Choroid plexus epithelial cell (primary cell): ENCODE measurements at regions not wholly inside any gene's neighbourhood (a gene's known extent, or its start where the extent isn't known, plus 50 kb on each side); places are given as distances from the start of the nearest gene placed in this dataset.

Source experiments
- DNase-seq: peaks from one replicate; pipeline ENCODE4 v3.0.0-alpha.2; 2010; ENCODE audit warnings: low read depth
- H3K4me3 ChIP-seq: 2 replicates; pipeline ENCODE4 v1.5.1; 2011; ENCODE audit warnings: low read depth, mild to moderate bottlenecking, control low read depth, low read length, moderate library complexity
- TF ChIP-seq, protein P1 (sequence below): conservative IDR thresholded peaks from 2 replicates; pipeline ENCODE4 v1.5.1; 2011; ENCODE audit warnings: low read depth, mild to moderate bottlenecking, control low read depth, inconsistent platforms, low read length, moderate library complexity

DNA sequence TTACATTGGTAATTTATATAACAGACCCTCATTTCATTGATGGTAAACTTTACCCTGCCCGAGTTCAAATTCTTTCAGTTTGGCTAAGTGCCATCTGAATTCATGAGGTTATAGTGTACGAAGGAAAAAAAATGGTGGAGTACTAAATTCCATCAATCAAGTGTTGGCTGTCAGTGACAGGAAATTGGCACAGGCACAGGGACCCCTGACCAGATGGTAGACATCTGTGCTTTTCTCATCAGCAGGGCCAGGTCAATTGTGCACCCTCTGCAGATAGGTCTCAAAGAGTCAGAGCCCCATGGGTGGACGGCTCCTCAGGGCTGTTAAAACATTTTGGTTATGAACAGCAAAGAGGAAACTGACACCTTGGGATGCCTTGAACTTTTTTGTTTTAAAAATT is 439.2 kb downstream of the SETBP1 start:
- no peak overlapping the region for H3K4me3 ChIP-seq
- DNase-seq = no peak
- TF ChIP-seq, protein P1, sequence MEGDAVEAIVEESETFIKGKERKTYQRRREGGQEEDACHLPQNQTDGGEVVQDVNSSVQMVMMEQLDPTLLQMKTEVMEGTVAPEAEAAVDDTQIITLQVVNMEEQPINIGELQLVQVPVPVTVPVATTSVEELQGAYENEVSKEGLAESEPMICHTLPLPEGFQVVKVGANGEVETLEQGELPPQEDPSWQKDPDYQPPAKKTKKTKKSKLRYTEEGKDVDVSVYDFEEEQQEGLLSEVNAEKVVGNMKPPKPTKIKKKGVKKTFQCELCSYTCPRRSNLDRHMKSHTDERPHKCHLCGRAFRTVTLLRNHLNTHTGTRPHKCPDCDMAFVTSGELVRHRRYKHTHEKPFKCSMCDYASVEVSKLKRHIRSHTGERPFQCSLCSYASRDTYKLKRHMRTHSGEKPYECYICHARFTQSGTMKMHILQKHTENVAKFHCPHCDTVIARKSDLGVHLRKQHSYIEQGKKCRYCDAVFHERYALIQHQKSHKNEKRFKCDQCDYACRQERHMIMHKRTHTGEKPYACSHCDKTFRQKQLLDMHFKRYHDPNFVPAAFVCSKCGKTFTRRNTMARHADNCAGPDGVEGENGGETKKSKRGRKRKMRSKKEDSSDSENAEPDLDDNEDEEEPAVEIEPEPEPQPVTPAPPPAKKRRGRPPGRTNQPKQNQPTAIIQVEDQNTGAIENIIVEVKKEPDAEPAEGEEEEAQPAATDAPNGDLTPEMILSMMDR = no peak

DNA sequence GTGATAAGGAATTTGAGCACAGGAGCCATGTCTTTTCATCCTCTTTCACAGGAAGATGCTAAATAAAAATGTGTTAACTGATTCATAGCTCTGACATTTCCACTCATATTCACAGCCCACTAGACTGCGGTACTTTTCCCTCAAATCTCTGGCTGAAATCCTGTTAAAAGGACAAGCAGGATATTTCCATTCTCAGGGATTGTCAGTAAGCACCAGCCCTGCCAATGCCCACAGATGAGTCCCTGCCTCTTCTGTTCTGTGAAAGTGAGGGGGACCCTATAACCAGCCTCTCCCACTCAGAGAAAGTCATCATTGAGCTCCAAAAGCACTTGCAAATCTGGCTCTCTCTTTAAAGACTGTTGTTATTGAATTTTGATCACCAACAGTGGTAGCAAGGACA is 440.5 kb downstream of the SETBP1 start:
- TF ChIP-seq, protein P1 = no peak
- no peak for DNase-seq
- no peak overlapping the region for H3K4me3 ChIP-seq

DNA sequence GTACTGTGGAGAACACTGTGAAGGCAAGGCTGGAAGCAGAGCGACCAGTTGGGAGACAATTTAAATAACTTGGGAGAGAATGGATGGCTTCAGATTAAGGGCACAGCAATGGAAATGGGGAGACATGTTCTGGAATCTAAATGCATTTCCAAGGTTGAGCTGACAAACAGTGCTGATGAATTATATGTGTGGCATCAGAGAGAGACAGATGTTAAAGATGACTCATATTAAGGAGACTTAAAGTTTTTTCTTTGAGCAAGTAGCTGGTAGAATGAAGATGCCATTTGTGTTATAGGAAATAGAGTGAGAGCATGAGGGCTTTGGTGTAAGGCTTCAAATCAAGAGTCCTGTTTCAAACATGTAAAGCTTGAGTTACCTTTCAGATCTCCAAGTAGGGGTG is 441.8 kb downstream of the SETBP1 start:
- TF ChIP-seq, protein P1 = no peak

DNA sequence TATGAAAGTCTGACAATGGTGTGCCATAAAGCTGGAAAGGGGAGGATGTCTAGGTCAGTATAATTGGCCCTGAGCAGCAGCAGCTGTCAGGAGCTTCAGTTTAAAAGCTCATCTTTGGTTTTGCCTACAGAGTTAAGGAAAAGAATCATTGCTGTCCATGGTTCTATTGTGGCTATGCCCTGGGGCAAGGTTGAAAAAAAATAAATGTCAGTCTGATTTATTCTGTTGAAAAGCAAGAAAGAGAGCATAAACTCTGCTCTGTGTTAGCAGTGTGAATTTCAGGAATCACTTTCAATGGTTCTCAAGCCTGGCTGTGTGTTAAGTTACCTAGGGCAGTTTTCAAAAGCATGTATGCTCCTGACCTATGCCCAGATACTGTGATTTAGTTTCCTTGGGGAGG is 446.7 kb downstream of the SETBP1 start:
- DNase-seq = no peak
- H3K4me3 ChIP-seq = no peak overlapping the region
- TF ChIP-seq, protein P1 = no peak

More for the DNA sequence above, 441.8 kb downstream of the SETBP1 start:
- DNase-seq = peak; percentile 2
- no peak overlapping the region for H3K4me3 ChIP-seq

DNA sequence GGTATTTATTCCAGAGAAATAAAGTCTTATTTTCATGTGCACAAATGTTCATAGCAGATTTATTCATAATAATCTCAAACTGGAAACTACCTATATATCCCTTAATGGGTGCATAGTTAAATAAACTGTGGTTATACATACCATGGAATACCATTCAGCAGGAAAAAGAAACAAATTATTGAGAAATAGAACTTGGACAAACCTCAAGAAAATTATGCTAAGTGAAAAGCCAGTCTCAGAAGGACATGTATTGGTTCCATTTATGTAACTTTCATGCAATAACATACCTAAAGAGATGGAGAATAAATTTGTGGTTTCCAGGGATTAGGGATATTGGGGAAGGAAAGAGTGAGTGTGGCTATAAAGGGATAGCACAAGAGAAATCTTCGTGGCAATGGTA is 452.6 kb downstream of the SETBP1 start:
- no peak for DNase-seq
- H3K4me3 ChIP-seq = no peak overlapping the region
- TF ChIP-seq, protein P1 = no peak

DNA sequence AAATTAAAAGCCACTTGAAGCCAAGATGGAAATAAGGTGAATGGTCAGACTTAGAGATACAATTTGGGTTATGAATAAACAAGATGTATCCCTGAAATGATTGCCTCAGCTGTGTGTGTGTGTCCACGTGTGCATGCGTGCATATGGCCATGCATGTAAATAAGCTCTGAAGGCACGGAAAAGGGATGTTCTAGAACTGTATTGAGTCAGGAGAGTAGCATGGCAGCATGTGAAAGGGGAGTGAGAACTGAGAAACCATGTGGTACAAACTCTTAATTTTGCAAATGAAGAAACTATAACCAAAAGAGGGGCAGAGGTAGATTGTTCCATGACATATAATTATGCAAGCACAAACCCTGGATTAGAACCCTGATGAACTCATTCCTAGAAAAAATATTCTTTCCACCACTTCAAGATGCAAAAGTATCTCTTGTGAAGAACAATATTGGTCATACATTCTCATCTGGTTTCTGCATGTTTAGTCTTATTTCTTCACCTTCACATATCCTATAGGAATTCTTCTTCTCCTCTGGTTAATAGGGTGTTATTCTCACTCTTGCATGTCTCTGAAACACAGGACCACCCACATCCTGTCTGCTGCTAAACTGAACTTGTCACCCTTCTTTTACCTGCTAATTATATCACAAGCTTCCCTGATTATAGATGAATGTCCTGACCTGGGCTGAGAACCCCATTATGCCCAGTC is 455.8 kb downstream of the SETBP1 start:
- DNase-seq = no peak
- H3K4me3 ChIP-seq = no peak overlapping the region
- TF ChIP-seq, protein P1 = no peak

DNA sequence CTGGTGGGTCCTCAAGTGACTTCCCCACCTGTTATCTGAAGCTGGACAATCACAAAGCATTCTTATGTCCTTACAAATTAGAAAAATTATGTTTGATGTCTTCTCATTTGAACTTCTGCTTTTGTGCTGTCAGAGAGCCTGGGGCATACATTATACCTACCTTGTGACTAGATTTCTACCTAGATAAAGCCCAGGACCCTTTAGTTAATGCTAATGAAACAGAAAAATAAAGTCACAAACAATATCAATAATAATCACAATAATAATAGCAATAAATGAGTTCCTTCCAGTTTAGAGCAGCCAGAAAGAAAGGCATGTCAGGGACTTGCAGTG is 456.4 kb downstream of the SETBP1 start:
- TF ChIP-seq, protein P1 = no peak
- no peak for DNase-seq
- no peak overlapping the region for H3K4me3 ChIP-seq
